ENCODE measurements at regions not wholly inside any gene's neighbourhood (a gene's known extent, or its start where the extent isn't known, plus 50 kb on each side); places are given as distances from the start of the nearest gene placed in this dataset.

- no peak overlapping the region for H2AFZ ChIP-seq (ENCODE audit: low read length)
- H3K9ac ChIP-seq (ENCODE audit: low read depth, low read length, poor library complexity, severe bottlenecking) = no peak overlapping the region
- no peaks in the 10 kb centered on the region for H3K9me2 ChIP-seq (replicated peaks; ENCODE audit: low read depth, low read length)
- H3K36me3 ChIP-seq (ENCODE audit: insufficient read depth, low read length) = no peaks in the 10 kb centered on the region
- no peak overlapping the region for H3K4me2 ChIP-seq (ENCODE audit: low read depth, low read length, poor library complexity, severe bottlenecking)
- H3K4me3 ChIP-seq (ENCODE audit: low read length, poor library complexity, severe bottlenecking) = no peak overlapping the region
- no peaks in the 10 kb centered on the region for H3K27me3 ChIP-seq (ENCODE audit: insufficient read depth, low read length, poor library complexity, severe bottlenecking)
- no peaks in the 10 kb centered on the region for H3K9me3 ChIP-seq (ENCODE audit: insufficient read depth, low read depth, low read length)
- no peaks in the 10 kb centered on the region for H3F3A ChIP-seq (ENCODE audit: low read depth)
- H3K4me1 ChIP-seq (ENCODE audit: insufficient read depth, low read length, poor library complexity, severe bottlenecking) = no peaks in the 10 kb centered on the region
- no peaks in the 10 kb centered on the region for H4K20me1 ChIP-seq (ENCODE audit: insufficient read depth, low read length, poor library complexity, severe bottlenecking)
- TF ChIP-seq EZH2phosphoT487 (IDR thresholded peaks at IDR 0.05; ENCODE audit: borderline replicate concordance) = no peak
- TF ChIP-seq CTCF (conservative IDR thresholded peaks at IDR 0.05; ENCODE audit: low read length) = no peak
- H3K79me2 ChIP-seq (ENCODE audit: insufficient read depth, low read length) = no peaks in the 10 kb centered on the region
These were observed 184.6 kb upstream of the NRIP1 start for GRCh38 chr21:15249285-15249993.

GRCh38 chr21:15250384-15250783 is 185.6 kb upstream of the NRIP1 start:
- H3K4me3 ChIP-seq (ENCODE audit: low read length, poor library complexity, severe bottlenecking) = no peak overlapping the region
- no peak for TF ChIP-seq CTCF (conservative IDR thresholded peaks at IDR 0.05; ENCODE audit: low read length)
- TF ChIP-seq EZH2phosphoT487 (IDR thresholded peaks at IDR 0.05; ENCODE audit: borderline replicate concordance) = no peak
- no peaks in the 10 kb centered on the region for H3K4me1 ChIP-seq (ENCODE audit: insufficient read depth, low read length, poor library complexity, severe bottlenecking)
- H2AFZ ChIP-seq (ENCODE audit: low read length) = no peak overlapping the region
- H3K27me3 ChIP-seq (ENCODE audit: insufficient read depth, low read length, poor library complexity, severe bottlenecking) = no peaks in the 10 kb centered on the region
- no peaks in the 10 kb centered on the region for H3K9me3 ChIP-seq (ENCODE audit: insufficient read depth, low read depth, low read length)
- no peaks in the 10 kb centered on the region for H4K20me1 ChIP-seq (ENCODE audit: insufficient read depth, low read length, poor library complexity, severe bottlenecking)
- H3F3A ChIP-seq (ENCODE audit: low read depth) = no peaks in the 10 kb centered on the region
- no peaks in the 10 kb centered on the region for H3K9me2 ChIP-seq (replicated peaks; ENCODE audit: low read depth, low read length)
- H3K9ac ChIP-seq (ENCODE audit: low read depth, low read length, poor library complexity, severe bottlenecking) = no peak overlapping the region
- no peak overlapping the region for H3K4me2 ChIP-seq (ENCODE audit: low read depth, low read length, poor library complexity, severe bottlenecking)
- H3K79me2 ChIP-seq (ENCODE audit: insufficient read depth, low read length) = no peaks in the 10 kb centered on the region
- no peaks in the 10 kb centered on the region for H3K36me3 ChIP-seq (ENCODE audit: insufficient read depth, low read length)

GRCh38 chr21:15252431-15252830 is 187.6 kb upstream of the NRIP1 start:
- no peaks in the 10 kb centered on the region for H3K27me3 ChIP-seq (ENCODE audit: insufficient read depth, low read length, poor library complexity, severe bottlenecking)
- no peak overlapping the region for H3K4me2 ChIP-seq (ENCODE audit: low read depth, low read length, poor library complexity, severe bottlenecking)
- H3K4me3 ChIP-seq (ENCODE audit: low read length, poor library complexity, severe bottlenecking) = no peak overlapping the region
- no peaks in the 10 kb centered on the region for H3K9me3 ChIP-seq (ENCODE audit: insufficient read depth, low read depth, low read length)
- no peaks in the 10 kb centered on the region for H3K36me3 ChIP-seq (ENCODE audit: insufficient read depth, low read length)
- H3F3A ChIP-seq (ENCODE audit: low read depth) = no peaks in the 10 kb centered on the region
- H4K20me1 ChIP-seq (ENCODE audit: insufficient read depth, low read length, poor library complexity, severe bottlenecking) = no peaks in the 10 kb centered on the region
- no peaks in the 10 kb centered on the region for H3K79me2 ChIP-seq (ENCODE audit: insufficient read depth, low read length)
- no peak overlapping the region for H2AFZ ChIP-seq (ENCODE audit: low read length)
- TF ChIP-seq EZH2phosphoT487 (IDR thresholded peaks at IDR 0.05; ENCODE audit: borderline replicate concordance) (no peak), CTCF (conservative IDR thresholded peaks at IDR 0.05; ENCODE audit: low read length) (no peak)
- no peaks in the 10 kb centered on the region for H3K4me1 ChIP-seq (ENCODE audit: insufficient read depth, low read length, poor library complexity, severe bottlenecking)
- H3K9ac ChIP-seq (ENCODE audit: low read depth, low read length, poor library complexity, severe bottlenecking) = no peak overlapping the region
- H3K9me2 ChIP-seq (replicated peaks; ENCODE audit: low read depth, low read length) = no peaks in the 10 kb centered on the region
